Lung (tissue), 11 donors: ENCODE measurements at regions not wholly inside any gene's neighbourhood (a gene's known extent, or its start where the extent isn't known, plus 50 kb on each side); places are given as distances from the start of the nearest gene placed in this dataset.

Source experiments
- ATAC-seq: fragments of 200-7000 bp; cut with Tn5 transposase; one replicate; pipeline ENCODE4 v1.9.1; 2020; ENCODE audit warnings: moderate number of reproducible peaks; ENCODE audit not compliant: insufficient read depth, low FRiP score
- DNase-seq, 3 donors: peaks; one replicate each; pipeline ENCODE4 v3.0.0-alpha.2; 2013 to 2017
- H3K27ac ChIP-seq, 2 donors: one replicate each; pipeline ENCODE4 v1.5.1; 2013; ENCODE audit warnings: mild to moderate bottlenecking in 2 of 2, moderate library complexity in 2 of 2, control low read depth in 1 of 2, inconsistent platforms in 1 of 2, low read depth in 1 of 2, low read length in 1 of 2
- H3K27me3 ChIP-seq, 3 donors: one replicate each; pipeline ENCODE4 v1.5.1; 2013; ENCODE audit warnings: low read length in 2 of 3; ENCODE audit not compliant: control insufficient read depth in 3 of 3, insufficient read depth in 3 of 3
- H3K36me3 ChIP-seq, 4 donors: one replicate each; pipeline ENCODE4 v1.5.1; 2013; ENCODE audit warnings: low read length in 4 of 4, mild to moderate bottlenecking in 1 of 4, moderate library complexity in 1 of 4; ENCODE audit not compliant: control insufficient read depth in 4 of 4, insufficient read depth in 4 of 4
- H3K4me1 ChIP-seq, 5 donors: one replicate each; pipeline ENCODE4 v1.5.1; 2013; ENCODE audit warnings: low read length in 5 of 5, mild to moderate bottlenecking in 2 of 5, moderate library complexity in 1 of 5; ENCODE audit not compliant: control insufficient read depth in 5 of 5, insufficient read depth in 5 of 5
- H3K4me3 ChIP-seq: one replicate; pipeline ENCODE4 v1.5.1; 2013; ENCODE audit warnings: mild to moderate bottlenecking, control low read depth, moderate library complexity
- H3K9ac ChIP-seq, 2 donors: one replicate each; pipeline ENCODE4 v1.5.1; 2013; ENCODE audit warnings: low read length in 2 of 2, control low read depth in 1 of 2; ENCODE audit not compliant: insufficient read depth in 1 of 2
- H3K9me3 ChIP-seq, 4 donors: one replicate each; pipeline ENCODE4 v1.5.1; 2013; ENCODE audit warnings: low read length in 3 of 4, mild to moderate bottlenecking in 1 of 4, moderate library complexity in 1 of 4; ENCODE audit not compliant: control insufficient read depth in 4 of 4, insufficient read depth in 3 of 4
- WGBS, 2 donors: extraction: QIAGEN DNeasy Blood & Tissue Kit; methylation state at CpG; one replicate each; pipeline ENCODE4 v1.1.7; 2013; 5-methylcytosine and 5-hydroxymethylcytosine counted together
- TF ChIP-seq, protein P1 (sequence below): IDR thresholded peaks from 2 replicates; pipeline ENCODE4 v1.5.1; 2012; ENCODE audit warnings: mild to moderate bottlenecking; ENCODE audit errors: control extremely low read depth, extremely low read depth
- donor health status: control.
- donor health status: control.
- donor health status: Bipolar disorder and iron deficiency.
- donor health status: healthy.
- donor health status: DM: yes; HTN: yes; CAD: no.

DNA sequence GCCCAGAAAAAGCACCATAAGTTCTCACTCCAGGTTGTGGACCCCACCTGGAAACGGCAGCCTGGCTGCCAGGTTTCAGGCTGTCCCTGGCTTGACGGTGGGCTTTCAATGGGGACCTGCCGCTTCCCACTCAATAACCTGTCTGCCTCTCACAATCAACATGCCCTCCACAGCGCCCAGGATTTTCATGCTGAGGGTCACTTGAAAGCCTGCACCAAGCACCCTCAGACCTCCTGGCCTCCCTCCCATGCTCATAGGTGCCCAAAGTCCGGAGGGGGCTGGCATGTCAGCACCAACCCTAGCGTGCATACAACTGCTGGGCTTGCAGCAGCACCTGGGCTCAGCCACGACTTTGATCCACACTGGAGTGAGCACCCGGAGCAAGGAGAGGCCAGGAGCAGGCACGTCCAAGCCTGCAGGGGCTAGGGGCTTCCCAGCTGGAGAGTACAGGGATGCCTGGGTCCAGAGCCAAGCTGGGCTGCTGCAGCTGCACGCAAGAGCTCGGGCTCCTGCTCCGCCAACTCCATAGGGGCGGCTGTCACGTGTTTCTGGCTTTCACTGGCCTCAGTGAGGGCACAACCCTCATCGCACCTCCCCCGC lies 1214.3 kb upstream of the RAG2 start:
- DNase-seq: no peak
- Histone ChIP-seq H3K4me1 (no peaks in the 10 kb centered on the region), H3K9me3 (no peaks in the 10 kb centered on the region), H3K36me3 (no peaks in the 10 kb centered on the region), H3K27ac (no peak overlapping the region), H3K27me3 (no peaks in the 10 kb centered on the region), H3K9ac (no peak overlapping the region), H3K4me3 (no peak overlapping the region)
- TF ChIP-seq, protein P1, sequence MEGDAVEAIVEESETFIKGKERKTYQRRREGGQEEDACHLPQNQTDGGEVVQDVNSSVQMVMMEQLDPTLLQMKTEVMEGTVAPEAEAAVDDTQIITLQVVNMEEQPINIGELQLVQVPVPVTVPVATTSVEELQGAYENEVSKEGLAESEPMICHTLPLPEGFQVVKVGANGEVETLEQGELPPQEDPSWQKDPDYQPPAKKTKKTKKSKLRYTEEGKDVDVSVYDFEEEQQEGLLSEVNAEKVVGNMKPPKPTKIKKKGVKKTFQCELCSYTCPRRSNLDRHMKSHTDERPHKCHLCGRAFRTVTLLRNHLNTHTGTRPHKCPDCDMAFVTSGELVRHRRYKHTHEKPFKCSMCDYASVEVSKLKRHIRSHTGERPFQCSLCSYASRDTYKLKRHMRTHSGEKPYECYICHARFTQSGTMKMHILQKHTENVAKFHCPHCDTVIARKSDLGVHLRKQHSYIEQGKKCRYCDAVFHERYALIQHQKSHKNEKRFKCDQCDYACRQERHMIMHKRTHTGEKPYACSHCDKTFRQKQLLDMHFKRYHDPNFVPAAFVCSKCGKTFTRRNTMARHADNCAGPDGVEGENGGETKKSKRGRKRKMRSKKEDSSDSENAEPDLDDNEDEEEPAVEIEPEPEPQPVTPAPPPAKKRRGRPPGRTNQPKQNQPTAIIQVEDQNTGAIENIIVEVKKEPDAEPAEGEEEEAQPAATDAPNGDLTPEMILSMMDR: no peak
- no peak for ATAC-seq
- WGBS, 2 donors: 89 to 92% methylated on average over 16 of the region's 16 CpGs

DNA sequence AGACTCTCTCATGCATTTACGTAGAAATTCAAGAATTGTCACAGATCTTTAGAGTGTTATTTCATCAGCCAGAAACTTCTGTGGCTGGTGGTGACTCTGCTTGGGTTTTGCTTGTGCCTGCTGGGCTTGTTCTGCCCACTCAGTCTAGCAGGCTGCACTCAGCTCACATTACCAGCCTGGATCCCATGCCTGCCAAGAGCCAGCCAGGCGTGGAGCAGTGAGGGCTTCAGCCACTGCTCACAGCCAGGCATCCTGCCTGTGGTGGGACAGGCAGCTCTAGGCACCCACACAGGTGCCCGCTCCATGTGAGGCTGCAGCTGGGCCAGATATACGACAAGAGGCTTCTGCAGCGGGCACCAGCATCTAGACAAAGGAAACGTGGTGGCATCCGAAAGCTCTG lies 1213.3 kb upstream of the RAG2 start:
- H3K4me3 ChIP-seq: no peak overlapping the region
- no peaks in the 10 kb centered on the region for H3K36me3 ChIP-seq
- H3K4me1 ChIP-seq: no peaks in the 10 kb centered on the region
- H3K9me3 ChIP-seq: no peaks in the 10 kb centered on the region
- TF ChIP-seq, protein P1: no peak
- 88 to 93% methylated on average over 7 of the region's 7 CpGs for WGBS, 2 donors
- ATAC-seq (no peak), DNase-seq (no peak)
- H3K9ac ChIP-seq: no peak overlapping the region
- no peak overlapping the region for H3K27ac ChIP-seq
- H3K27me3 ChIP-seq: no peaks in the 10 kb centered on the region

DNA sequence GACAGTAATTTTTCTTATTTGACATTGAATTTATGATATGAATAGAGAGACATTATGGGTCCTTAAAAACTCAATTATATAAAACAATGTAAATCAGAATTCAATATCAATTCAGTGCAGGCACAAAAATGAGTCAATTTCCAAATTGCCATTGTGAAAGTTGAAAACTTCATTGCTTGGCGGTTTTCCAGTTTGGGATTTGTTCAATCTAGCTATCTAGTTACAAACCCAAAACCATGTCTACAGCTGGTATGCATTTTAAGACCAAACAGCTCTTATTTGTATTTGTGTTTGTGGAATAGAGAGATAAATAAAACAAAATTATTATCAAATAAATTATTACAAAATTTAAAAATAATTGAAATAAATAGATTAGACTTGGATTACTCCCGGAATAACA lies 1206.6 kb upstream of the RAG2 start:
- ATAC-seq: no peak
- no peaks in the 10 kb centered on the region for H3K9me3 ChIP-seq
- TF ChIP-seq, protein P1: no peak
- peak in 1 of 3 donors; percentile 12 for DNase-seq
- no peaks in the 10 kb centered on the region for H3K27me3 ChIP-seq
- no peak overlapping the region for H3K27ac ChIP-seq
- 85 to 92% methylated on average over 2 of the region's 2 CpGs for WGBS, 2 donors
- H3K4me1 ChIP-seq: no peaks in the 10 kb centered on the region
- no peaks in the 10 kb centered on the region for H3K36me3 ChIP-seq
- H3K9ac ChIP-seq: no peak overlapping the region
- no peak overlapping the region for H3K4me3 ChIP-seq
